H9 (cell line): ENCODE measurements at regions not wholly inside any gene's neighbourhood (a gene's known extent, or its start where the extent isn't known, plus 50 kb on each side); places are given as distances from the start of the nearest gene placed in this dataset.

ENCODE experiments used
- DNase-seq: peaks from one replicate; pipeline ENCODE4 v3.0.0-alpha.2; 2017
- H2AFZ ChIP-seq: one replicate; pipeline ENCODE4 v1.6.1; 2013; ENCODE audit warnings: mild to moderate bottlenecking, low read length, control low read depth, moderate library complexity
- H2AK5ac ChIP-seq: 2 replicates; pipeline ENCODE4 v1.6.1; 2013; ENCODE audit warnings: low read length, control low read depth, mixed read lengths; ENCODE audit not compliant: insufficient read length
- H2BK120ac ChIP-seq: one replicate; pipeline ENCODE4 v1.6.1; 2013; ENCODE audit warnings: low read depth, mild to moderate bottlenecking, low read length, control low read depth, inconsistent platforms; ENCODE audit not compliant: poor library complexity, severe bottlenecking
- H2BK12ac ChIP-seq: 2 replicates; pipeline ENCODE4 v1.6.1; 2013; ENCODE audit warnings: low read length, control low read depth, mixed read lengths, low read depth; ENCODE audit not compliant: insufficient read length
- H2BK15ac ChIP-seq: 2 replicates; pipeline ENCODE4 v1.6.1; 2013; ENCODE audit warnings: low read depth, low read length, control low read depth
- H2BK20ac ChIP-seq: one replicate; pipeline ENCODE4 v1.6.1; 2013; ENCODE audit warnings: low read depth, mild to moderate bottlenecking, low read length, control low read depth, inconsistent platforms; ENCODE audit not compliant: poor library complexity, severe bottlenecking
- H2BK5ac ChIP-seq: 2 replicates; pipeline ENCODE4 v1.6.1; 2013; ENCODE audit warnings: low read length, control low read depth, mixed read lengths; ENCODE audit not compliant: insufficient read length
- H3K14ac ChIP-seq: 2 replicates; pipeline ENCODE4 v1.6.1; 2013; ENCODE audit warnings: low read length, control low read depth; ENCODE audit not compliant: insufficient read depth
- H3K18ac ChIP-seq: 2 replicates; pipeline ENCODE4 v1.6.1; 2013; ENCODE audit warnings: low read depth, mild to moderate bottlenecking, mixed read lengths, low read length, control low read depth; ENCODE audit not compliant: insufficient read length
- H3K23ac ChIP-seq: 2 replicates; pipeline ENCODE4 v1.6.1; 2013; ENCODE audit warnings: low read length, control low read depth, mixed read lengths, low read depth; ENCODE audit not compliant: insufficient read length
- H3K23me2 ChIP-seq: 2 replicates; pipeline ENCODE4 v1.6.1; 2013; ENCODE audit warnings: low read depth, mild to moderate bottlenecking, mixed read lengths, low read length, control low read depth; ENCODE audit not compliant: insufficient read length, poor library complexity, severe bottlenecking
- H3K27ac ChIP-seq: 2 replicates; pipeline ENCODE4 v1.5.1; 2013; ENCODE audit warnings: low read length, control low read depth, mixed read lengths, low read depth; ENCODE audit not compliant: insufficient read length
- H3K27me3 ChIP-seq: 2 replicates; pipeline ENCODE4 v1.6.1; 2013; ENCODE audit warnings: low read length, control low read depth, inconsistent platforms; ENCODE audit not compliant: insufficient read depth
- H3K4ac ChIP-seq: 2 replicates; pipeline ENCODE4 v1.6.1; 2013; ENCODE audit warnings: low read depth, mild to moderate bottlenecking, control low read depth, inconsistent platforms, low read length, moderate library complexity
- H3K4me1 ChIP-seq: 2 replicates; pipeline ENCODE4 v1.6.1; 2013; ENCODE audit warnings: low read length, control low read depth, inconsistent platforms; ENCODE audit not compliant: insufficient read depth
- H3K4me2 ChIP-seq: 2 replicates; pipeline ENCODE4 v1.6.1; 2013; ENCODE audit warnings: low read length, control low read depth, mixed read lengths; ENCODE audit not compliant: insufficient read length, insufficient read depth
- H3K56ac ChIP-seq: 2 replicates; pipeline ENCODE4 v1.6.1; 2013; ENCODE audit warnings: low read depth, mild to moderate bottlenecking, mixed read lengths, low read length, control low read depth; ENCODE audit not compliant: insufficient read length
- H3K79me1 ChIP-seq: 2 replicates; pipeline ENCODE4 v1.6.1; 2013; ENCODE audit warnings: low read depth, mild to moderate bottlenecking, moderate library complexity, low read length, control low read depth, inconsistent platforms; ENCODE audit not compliant: insufficient read depth, poor library complexity, severe bottlenecking
- H3K79me2 ChIP-seq: 2 replicates; pipeline ENCODE4 v1.6.1; 2013; ENCODE audit warnings: low read length, control low read depth, inconsistent platforms; ENCODE audit not compliant: insufficient read depth
- H3K9ac ChIP-seq: 2 replicates; pipeline ENCODE4 v1.6.1; 2013; ENCODE audit warnings: low read length, control low read depth, mixed read lengths; ENCODE audit not compliant: insufficient read length; ENCODE audit errors: extremely low read depth
- H3K9me3 ChIP-seq: one replicate; pipeline ENCODE4 v1.6.1; 2013; ENCODE audit warnings: low read depth, low read length, inconsistent platforms; ENCODE audit not compliant: control insufficient read depth
- H3T11ph ChIP-seq: one replicate; pipeline ENCODE4 v1.6.1; 2013; ENCODE audit warnings: mild to moderate bottlenecking, low read length, control low read depth, inconsistent platforms
- H4K20me1 ChIP-seq: one replicate; pipeline ENCODE4 v1.6.1; 2013; ENCODE audit not compliant: control insufficient read depth, insufficient read length, insufficient read depth
- H4K5ac ChIP-seq: 2 replicates; pipeline ENCODE4 v1.6.1; 2013; ENCODE audit warnings: low read depth, mild to moderate bottlenecking, mixed read lengths, low read length, control low read depth; ENCODE audit not compliant: insufficient read length
- H4K8ac ChIP-seq: replicated peaks from 2 replicates; pipeline ENCODE4 v1.6.1; 2013; ENCODE audit warnings: low read length, control low read depth, mixed read lengths, low read depth; ENCODE audit not compliant: insufficient read length
- H4K91ac ChIP-seq: 2 replicates; pipeline ENCODE4 v1.6.1; 2013; ENCODE audit warnings: low read depth, mild to moderate bottlenecking, moderate library complexity, mixed read lengths, low read length, control low read depth; ENCODE audit not compliant: insufficient read length
- H3K27ac Mint-ChIP-seq, 3 experiments: 2 replicates in 2 of 3; 3 replicates in 1 of 3; pipeline ENCODE4 v1.8.0; 2020 to 2021; ENCODE audit warnings: mixed read lengths in 3 of 3, mild to moderate bottlenecking in 1 of 3, moderate library complexity in 1 of 3
- H3K27me3 Mint-ChIP-seq: 2 replicates; pipeline ENCODE4 v1.8.0; 2021; ENCODE audit warnings: low read depth, mild to moderate bottlenecking, moderate library complexity, mixed read lengths
- H3K36me3 Mint-ChIP-seq, 3 experiments: 2 replicates in 2 of 3; 3 replicates in 1 of 3; pipeline ENCODE4 v1.8.0; 2020 to 2021; ENCODE audit warnings: low read depth in 3 of 3, mixed read lengths in 3 of 3; ENCODE audit not compliant: insufficient read depth in 1 of 3
- H3K4me1 Mint-ChIP-seq, 2 experiments: 2 replicates each; pipeline ENCODE4 v1.8.0; 2020; ENCODE audit warnings: mixed read lengths in 2 of 2
- H3K4me3 Mint-ChIP-seq, 2 experiments: 2 replicates in 1 of 2; 3 replicates in 1 of 2; pipeline ENCODE4 v1.8.0; 2020 to 2021; ENCODE audit warnings: mild to moderate bottlenecking in 2 of 2, mixed read lengths in 2 of 2, moderate library complexity in 1 of 2
- H3K9me3 Mint-ChIP-seq, 2 experiments: 2 replicates in 1 of 2; 3 replicates in 1 of 2; pipeline ENCODE4 v1.8.0; 2020; ENCODE audit warnings: mild to moderate bottlenecking in 2 of 2, mixed read lengths in 2 of 2, moderate library complexity in 1 of 2
- WGBS: extraction: QIAGEN DNeasy Blood & Tissue Kit; methylation state at CpG from one replicate; pipeline ENCODE4 v1.1.7; 2013; ENCODE audit warnings: missing lambda C conversion rate, low lambda C conversion rate, mixed read lengths; ENCODE audit not compliant: insufficient read length; ENCODE audit errors: extremely low coverage; 5-methylcytosine and 5-hydroxymethylcytosine counted together
- TF ChIP-seq, protein P1 (sequence below): fragments of 200-600 bp; sonication (generic); conservative IDR thresholded peaks from 3 replicates; pipeline ENCODE4 v1.8.0; 2021; ENCODE audit warnings: antibody characterized with exemption, mild to moderate bottlenecking

DNA sequence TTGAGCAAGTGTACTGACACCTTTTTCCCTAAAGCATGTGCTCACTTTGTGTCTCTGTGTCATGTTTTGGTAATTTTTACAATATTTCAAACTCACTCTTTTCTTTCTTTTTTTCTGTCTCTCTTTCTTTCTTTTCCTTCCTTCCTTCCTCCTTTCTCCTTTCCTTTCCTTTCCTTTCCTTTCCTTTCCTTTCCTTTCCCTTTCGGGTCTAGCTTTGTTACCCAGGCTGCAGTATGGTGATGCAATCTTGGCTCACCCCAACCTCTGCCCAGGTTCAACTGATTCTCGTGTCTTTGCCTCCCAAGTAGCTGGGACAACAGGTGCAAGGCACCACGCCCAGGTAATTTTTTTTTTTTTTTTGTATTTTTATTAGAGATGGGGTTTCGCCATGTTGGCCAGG, 60.4 kb upstream of the TINAGL1 start:
- no peak overlapping the region for H3K4ac ChIP-seq
- no peaks in the 10 kb centered on the region for H3K23me2 ChIP-seq
- no peak overlapping the region for H2AFZ ChIP-seq
- no peaks in the 10 kb centered on the region for H4K20me1 ChIP-seq
- no peak overlapping the region for H3K56ac ChIP-seq
- no peaks in the 10 kb centered on the region for H3K9me3 Mint-ChIP-seq
- no peak overlapping the region for H2BK5ac ChIP-seq
- H3K4me1 Mint-ChIP-seq = peaks cover 3 to 15% of the 10 kb centered on the region in 2 experiments
- no peak overlapping the region for H3K14ac ChIP-seq
- H4K5ac ChIP-seq = no peak overlapping the region
- no peak overlapping the region for H2BK120ac ChIP-seq
- no peak for DNase-seq
- WGBS = no CpG with 5 or more reads among the region's 4 CpGs
- no peaks in the 10 kb centered on the region for H3K79me2 ChIP-seq
- H3K27me3 ChIP-seq = no peaks in the 10 kb centered on the region
- no peaks in the 10 kb centered on the region for H3K9me3 ChIP-seq
- no peak overlapping the region for H3T11ph ChIP-seq
- no peak overlapping the region for H4K8ac ChIP-seq
- H3K18ac ChIP-seq = no peak overlapping the region
- no peak overlapping the region for H3K4me3 Mint-ChIP-seq
- H3K27ac ChIP-seq = no peak overlapping the region
- no peak overlapping the region for H2AK5ac ChIP-seq
- no peak overlapping the region for H3K4me2 ChIP-seq
- H3K23ac ChIP-seq = no peak overlapping the region
- H3K4me1 ChIP-seq = no peaks in the 10 kb centered on the region; the same call in 1 of the 2 replicates
- H3K27ac Mint-ChIP-seq = no peak overlapping the region; a peak in 1 of 7 replicates
- H2BK20ac ChIP-seq = no peak overlapping the region
- H3K36me3 Mint-ChIP-seq = no peaks in the 10 kb centered on the region
- H3K9ac ChIP-seq = no peak overlapping the region
- H3K27me3 Mint-ChIP-seq = peaks cover 2% of the 10 kb centered on the region
- H2BK15ac ChIP-seq = no peak overlapping the region
- no peak overlapping the region for H4K91ac ChIP-seq
- H3K79me1 ChIP-seq = no peaks in the 10 kb centered on the region
- TF ChIP-seq, protein P1, sequence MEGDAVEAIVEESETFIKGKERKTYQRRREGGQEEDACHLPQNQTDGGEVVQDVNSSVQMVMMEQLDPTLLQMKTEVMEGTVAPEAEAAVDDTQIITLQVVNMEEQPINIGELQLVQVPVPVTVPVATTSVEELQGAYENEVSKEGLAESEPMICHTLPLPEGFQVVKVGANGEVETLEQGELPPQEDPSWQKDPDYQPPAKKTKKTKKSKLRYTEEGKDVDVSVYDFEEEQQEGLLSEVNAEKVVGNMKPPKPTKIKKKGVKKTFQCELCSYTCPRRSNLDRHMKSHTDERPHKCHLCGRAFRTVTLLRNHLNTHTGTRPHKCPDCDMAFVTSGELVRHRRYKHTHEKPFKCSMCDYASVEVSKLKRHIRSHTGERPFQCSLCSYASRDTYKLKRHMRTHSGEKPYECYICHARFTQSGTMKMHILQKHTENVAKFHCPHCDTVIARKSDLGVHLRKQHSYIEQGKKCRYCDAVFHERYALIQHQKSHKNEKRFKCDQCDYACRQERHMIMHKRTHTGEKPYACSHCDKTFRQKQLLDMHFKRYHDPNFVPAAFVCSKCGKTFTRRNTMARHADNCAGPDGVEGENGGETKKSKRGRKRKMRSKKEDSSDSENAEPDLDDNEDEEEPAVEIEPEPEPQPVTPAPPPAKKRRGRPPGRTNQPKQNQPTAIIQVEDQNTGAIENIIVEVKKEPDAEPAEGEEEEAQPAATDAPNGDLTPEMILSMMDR = no peak
- H2BK12ac ChIP-seq = no peak overlapping the region
